Gastrocnemius medialis (tissue), 4 donors: ENCODE measurements at regions not wholly inside any gene's neighbourhood (a gene's known extent, or its start where the extent isn't known, plus 50 kb on each side); places are given as distances from the start of the nearest gene placed in this dataset.

Experiments
- CTCF ChIP-seq, 5 experiments: fragments of 450-650 bp in 3 of 5; fragments of 200-600 bp in 2 of 5; sonication (generic) in 2 of 5; IDR thresholded peaks in 4 of 5; conservative IDR thresholded peaks in 1 of 5; 1 replicate in 4 of 5; 2 replicates in 1 of 5; pipeline ENCODE4 v1.5.1; 2016 to 2019; ENCODE audit warnings: antibody characterized with exemption in 5 of 5, mild to moderate bottlenecking in 3 of 5, moderate library complexity in 3 of 5
- POLR2A ChIP-seq, 2 donors: fragments of 450-650 bp; IDR thresholded peaks; one replicate each; pipeline ENCODE4 v1.6.1; 2017; ENCODE audit warnings: antibody characterized with exemption in 2 of 2, mild to moderate bottlenecking in 2 of 2, moderate library complexity in 2 of 2

DNA sequence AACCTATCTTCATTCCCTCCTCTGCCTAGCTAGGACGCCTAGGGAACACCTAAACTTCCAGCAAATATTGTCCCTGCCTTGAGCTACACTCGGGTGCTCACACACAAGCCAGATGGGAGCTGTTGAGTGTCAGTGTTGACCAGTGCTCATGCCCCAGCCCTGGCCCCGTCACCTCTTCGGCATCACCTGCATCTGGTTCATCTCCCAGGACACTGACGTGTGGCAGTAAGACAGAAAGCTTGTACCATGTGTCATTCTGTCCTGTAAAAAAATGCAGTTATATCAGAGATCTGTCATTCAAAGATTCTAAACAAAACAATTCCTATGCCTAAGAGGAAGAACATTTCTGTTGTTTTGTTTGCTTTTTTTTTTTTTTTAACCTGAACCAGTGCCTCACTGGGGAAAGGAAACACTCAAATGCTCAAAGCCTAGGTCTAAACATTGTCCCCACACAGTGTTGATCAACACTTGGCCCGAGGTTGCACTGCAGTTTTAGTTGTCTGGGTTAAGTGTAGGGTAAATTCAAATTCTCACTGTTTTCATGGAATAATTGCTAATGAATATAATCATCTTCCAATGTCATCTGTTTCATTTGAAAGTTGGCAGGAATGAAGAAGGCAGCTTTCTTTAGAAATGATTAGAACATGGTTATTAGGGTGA is 102.7 kb upstream of the SASH1 start:
- TF ChIP-seq CTCF (IDR thresholded peaks at IDR 0.05 in 4 of 5, conservative IDR thresholded peaks at IDR 0.05 in 1 of 5) (no peak), POLR2A (IDR thresholded peaks at IDR 0.05) (no peak)
